ENCODE measurements at regions not wholly inside any gene's neighbourhood (a gene's known extent, or its start where the extent isn't known, plus 50 kb on each side); places are given as distances from the start of the nearest gene placed in this dataset.

GRCh38 chr6:167551628-167552257, 226.9 kb downstream of the TTLL2 start:
- no peaks in the 10 kb centered on the region for H3K9me3 ChIP-seq (ENCODE audit: control insufficient read depth in 1 of 2, insufficient read depth in 1 of 2, low read depth in 1 of 2, low read length in 2 of 2)
- DNase-seq (ENCODE audit: low read depth, low spot score) = no peak
- no peak overlapping the region for H3K4me3 ChIP-seq (replicated peaks in 1 of 2; ENCODE audit: low read depth in 1 of 2, low read length in 2 of 2)
- H2AFZ ChIP-seq (ENCODE audit: low read depth, low read length, poor library complexity, severe bottlenecking) = no peak overlapping the region
- no peak overlapping the region for H3K9ac ChIP-seq (ENCODE audit: low read length)
- BruUV-seq (replicated peaks) = no TSS peak
- CTCF ChIA-PET = no interaction called here
- H3K27me3 ChIP-seq (ENCODE audit: insufficient read depth, low read length) = no peaks in the 10 kb centered on the region
- H3K79me2 ChIP-seq (ENCODE audit: insufficient read depth, low read length) = no peaks in the 10 kb centered on the region
- intact Hi-C loops (cut with micrococcal nuclease) = no loop called here
- H3K36me3 ChIP-seq (ENCODE audit: control insufficient read depth in 1 of 2, insufficient read depth in 2 of 2, low read length in 2 of 2) = no peaks in the 10 kb centered on the region
- H4K20me1 ChIP-seq (ENCODE audit: insufficient read depth) = no peaks in the 10 kb centered on the region
- no peak for ATAC-seq
- POLR2A ChIA-PET = no interaction called here
- H3K27ac ChIP-seq (ENCODE audit: low read depth, low read length) = no peak overlapping the region
- H3K4me1 ChIP-seq (ENCODE audit: control insufficient read depth in 1 of 2, insufficient read depth in 2 of 2, low read length in 2 of 2) = no peaks in the 10 kb centered on the region
- no peaks in the 10 kb centered on the region for H3K9me2 ChIP-seq (ENCODE audit: insufficient read depth)
- no peak for TF ChIP-seq EZH2phosphoT487 (IDR thresholded peaks at IDR 0.05; ENCODE audit: borderline replicate concordance)
- TF ChIP-seq JUND (IDR thresholded peaks at IDR 0.05) = no peak
- no peak for TF ChIP-seq TCF7L2 (IDR thresholded peaks at IDR 0.05; ENCODE audit: borderline replicate concordance, extremely low read depth, insufficient read depth, insufficient read length)
- TF ChIP-seq SIN3A (IDR thresholded peaks at IDR 0.05; ENCODE audit: low read depth) = no peak
- TF ChIP-seq MAX (IDR thresholded peaks at IDR 0.05) = no peak
- no peak for TF ChIP-seq ZBTB33 (IDR thresholded peaks at IDR 0.05; ENCODE audit: extremely low read depth, insufficient replicate concordance, low read length)
- no peak for TF ChIP-seq ATF3 (IDR thresholded peaks at IDR 0.05)
- TF ChIP-seq POLR2A (IDR thresholded peaks at IDR 0.05; ENCODE audit: borderline replicate concordance, extremely low read depth, insufficient read depth, insufficient read length) = no peak
- RAD21 ChIA-PET (ENCODE audit: low non-redundant PET in 1 of 2, low total read pairs in 2 of 2, uncharacterized antibody in 2 of 2, unreplicated experiment in 2 of 2) = no interaction called here
- no peak overlapping the region for H3K4me2 ChIP-seq (ENCODE audit: low read length)

All from HCT116 (cell line).